HG03139 (cell line): ENCODE measurements at regions not wholly inside any gene's neighbourhood (a gene's known extent, or its start where the extent isn't known, plus 50 kb on each side); places are given as distances from the start of the nearest gene placed in this dataset.
"Not testable (repeated sequence)": the region's sequence is repeated elsewhere in the genome, so short reads cannot be mapped to it uniquely, and the experiment has no call there.

Source experiments
- ATAC-seq: cut with Tn5 transposase; IDR thresholded peaks from one replicate; pipeline ENCODE4 v1.9.1; 2021; ENCODE audit not compliant: unreplicated experiment

- ATAC-seq = no peak
These were observed 459.5 kb upstream of the FAR2 start for GRCh38 chr12:28689398-28690175.

- ATAC-seq = no peak
These were observed 455.4 kb upstream of the FAR2 start for GRCh38 chr12:28693565-28694219.

- no peak for ATAC-seq
These were observed 450.5 kb upstream of the FAR2 start for GRCh38 chr12:28698553-28698952.

- ATAC-seq = no peak
These were observed 450.0 kb upstream of the FAR2 start for GRCh38 chr12:28699029-28699428.

GRCh38 chr12:28700161-28700560 is 448.9 kb upstream of the FAR2 start:
- ATAC-seq = no peak

- ATAC-seq = no peak
These were observed 444.5 kb upstream of the FAR2 start for GRCh38 chr12:28704477-28705169.

GRCh38 chr12:28708918-28709371 is 440.1 kb upstream of the FAR2 start:
- ATAC-seq = no peak

GRCh38 chr12:28709986-28710685 is 438.9 kb upstream of the FAR2 start:
- no peak for ATAC-seq

- ATAC-seq = no peak
These were observed 438.2 kb upstream of the FAR2 start for GRCh38 chr12:28710882-28711281.

GRCh38 chr12:28711421-28711820 is 437.7 kb upstream of the FAR2 start:
- ATAC-seq = no peak

- no peak for ATAC-seq
These were observed 406.3 kb upstream of the FAR2 start for GRCh38 chr12:28742791-28743190.

GRCh38 chr12:28746734-28747325 is 402.2 kb upstream of the FAR2 start:
- no peak for ATAC-seq

- no peak for ATAC-seq
These were observed 398.0 kb upstream of the FAR2 start for GRCh38 chr12:28750946-28751685.

GRCh38 chr12:28755027-28755426 is 394.1 kb upstream of the FAR2 start:
- ATAC-seq = no peak

- no peak for ATAC-seq
These were observed 389.7 kb upstream of the FAR2 start for GRCh38 chr12:28759333-28759732.

GRCh38 chr12:28760040-28760903 is 388.8 kb upstream of the FAR2 start:
- ATAC-seq = not testable (repeated sequence)

- not testable (repeated sequence) for ATAC-seq
These were observed 387.2 kb upstream of the FAR2 start for GRCh38 chr12:28761897-28762296.

GRCh38 chr12:28766398-28766797 is 382.7 kb upstream of the FAR2 start:
- no peak for ATAC-seq

GRCh38 chr12:28767836-28768348 is 381.2 kb upstream of the FAR2 start:
- ATAC-seq = no peak
